Upper lobe of left lung (tissue), 6 donors: ENCODE measurements at regions not wholly inside any gene's neighbourhood (a gene's known extent, or its start where the extent isn't known, plus 50 kb on each side); places are given as distances from the start of the nearest gene placed in this dataset.

Experiments used
- ATAC-seq, 2 donors: fragments of 200-7000 bp; cut with Tn5 transposase; one replicate each; pipeline ENCODE4 v1.9.1; 2022; ENCODE audit warnings: mild to moderate bottlenecking in 2 of 2, moderate library complexity in 2 of 2; ENCODE audit not compliant: low FRiP score in 2 of 2
- DNase-seq, 2 donors: peaks; one replicate each; pipeline ENCODE4 v3.0.0-alpha.2; 2019 to 2020
- H3K27ac ChIP-seq, 4 donors: fragments of 200-600 bp; sonication (generic); one replicate each; pipeline ENCODE4 v1.5.1; 2016 to 2019
- H3K27me3 ChIP-seq, 4 donors: fragments of 200-600 bp; sonication (generic); one replicate each; pipeline ENCODE4 v1.5.1; 2017 to 2019
- H3K36me3 ChIP-seq, 4 donors: fragments of 200-600 bp; sonication (generic); one replicate each; pipeline ENCODE4 v1.5.1; 2016 to 2019
- H3K4me1 ChIP-seq, 4 donors: fragments of 200-600 bp; sonication (generic); one replicate each; pipeline ENCODE4 v1.5.1; 2018 to 2019
- H3K4me3 ChIP-seq, 4 donors: fragments of 200-600 bp; sonication (generic); one replicate each; pipeline ENCODE4 v1.5.1; 2017 to 2019; ENCODE audit warnings: mild to moderate bottlenecking in 2 of 4, moderate library complexity in 1 of 4
- H3K9me3 ChIP-seq, 4 donors: fragments of 200-600 bp; sonication (generic); one replicate each; pipeline ENCODE4 v1.5.1; 2018 to 2019
- CTCF ChIP-seq, 6 experiments: fragments of 450-650 bp in 4 of 6; fragments of 200-600 bp in 2 of 6; sonication (generic) in 2 of 6; IDR thresholded peaks; one replicate each; pipeline ENCODE4 v1.5.1; 2016 to 2019; ENCODE audit warnings: antibody characterized with exemption in 6 of 6
- EP300 ChIP-seq, 4 donors: sonication (generic); formaldehyde crosslinking; IDR thresholded peaks; one replicate each; pipeline ENCODE4 v1.5.1; 2017; ENCODE audit warnings: antibody characterized with exemption in 4 of 4, control low read depth in 2 of 4
- POLR2A ChIP-seq, 4 donors: fragments of 450-650 bp; IDR thresholded peaks; one replicate each; pipeline ENCODE4 v1.5.1; 2016 to 2017; ENCODE audit warnings: antibody characterized with exemption in 4 of 4, mild to moderate bottlenecking in 2 of 4
- POLR2AphosphoS5 ChIP-seq, 2 donors: sonication (generic); formaldehyde crosslinking; IDR thresholded peaks; one replicate each; pipeline ENCODE4 v1.5.1; 2017; ENCODE audit warnings: antibody characterized with exemption in 2 of 2
- WGBS, 2 donors: methylation state at CpG; one replicate each; pipeline ENCODE4 v1.1.5; 2017 to 2018; 5-methylcytosine and 5-hydroxymethylcytosine counted together
- donor health status: DM: no; HTN: no; CAD: no; lungs with moderate emphysema.
- donor health status: DM: no; HTN: yes; CAD: no; lungs with severe emphysema.

GRCh38 chr2:145410086-145410485, 890.2 kb upstream of the ZEB2 start:
- Histone ChIP-seq H3K4me1 (no peaks in the 10 kb centered on the region), H3K36me3 (no peaks in the 10 kb centered on the region), H3K27me3 (no peaks in the 10 kb centered on the region), H3K9me3 (no peaks in the 10 kb centered on the region), H3K4me3 (no peak overlapping the region), H3K27ac (no peak overlapping the region)
- TF ChIP-seq POLR2A (IDR thresholded peaks at IDR 0.05) (no peak), CTCF (IDR thresholded peaks at IDR 0.05) (no peak), EP300 (IDR thresholded peaks at IDR 0.05) (no peak), POLR2AphosphoS5 (IDR thresholded peaks at IDR 0.05) (no peak)
- WGBS, 2 donors, result 77 to 96% methylated on average over 2 of the region's 2 CpGs
- ATAC-seq (no peak), DNase-seq (no peak)

- Histone ChIP-seq H3K9me3 (no peaks in the 10 kb centered on the region), H3K27ac (no peak overlapping the region), H3K27me3 (no peaks in the 10 kb centered on the region), H3K36me3 (no peaks in the 10 kb centered on the region), H3K4me3 (no peak overlapping the region), H3K4me1 (no peaks in the 10 kb centered on the region)
- ATAC-seq (no peak), DNase-seq (no peak)
- TF ChIP-seq POLR2AphosphoS5 (IDR thresholded peaks at IDR 0.05) (no peak), EP300 (IDR thresholded peaks at IDR 0.05) (no peak), POLR2A (IDR thresholded peaks at IDR 0.05) (no peak), CTCF (IDR thresholded peaks at IDR 0.05) (no peak)
These were observed 889.1 kb upstream of the ZEB2 start for GRCh38 chr2:145408980-145409379.

- WGBS, 2 donors, result 47 to 67% methylated on average over 1 of the region's 1 CpG
- H3K4me1 ChIP-seq, result no peaks in the 10 kb centered on the region
- H3K27ac ChIP-seq, result no peak overlapping the region
These were observed 884.8 kb upstream of the ZEB2 start for GRCh38 chr2:145404690-145405089.

GRCh38 chr2:145402706-145403277, 882.9 kb upstream of the ZEB2 start:
- Histone ChIP-seq H3K4me1 (no peaks in the 10 kb centered on the region), H3K27ac (no peak overlapping the region), H3K27me3 (no peaks in the 10 kb centered on the region), H3K9me3 (no peaks in the 10 kb centered on the region), H3K4me3 (no peak overlapping the region), H3K36me3 (no peaks in the 10 kb centered on the region)
- DNase-seq (no peak), ATAC-seq (no peak)
- WGBS, 2 donors, result 90 to 94% methylated on average over 2 of the region's 2 CpGs
- TF ChIP-seq EP300 (IDR thresholded peaks at IDR 0.05) (no peak), POLR2A (IDR thresholded peaks at IDR 0.05) (no peak), POLR2AphosphoS5 (IDR thresholded peaks at IDR 0.05) (no peak), CTCF (IDR thresholded peaks at IDR 0.05) (no peak)

More at GRCh38 chr2:145404690-145405089, 884.8 kb upstream of the ZEB2 start:
- H3K36me3 ChIP-seq, result no peaks in the 10 kb centered on the region
- no peak for DNase-seq
- no peak overlapping the region for H3K4me3 ChIP-seq
- H3K27me3 ChIP-seq, result no peaks in the 10 kb centered on the region
- TF ChIP-seq CTCF (IDR thresholded peaks at IDR 0.05), result no peak
- no peak for TF ChIP-seq POLR2A (IDR thresholded peaks at IDR 0.05)
- no peak for TF ChIP-seq POLR2AphosphoS5 (IDR thresholded peaks at IDR 0.05)
- no peak for TF ChIP-seq EP300 (IDR thresholded peaks at IDR 0.05)
- H3K9me3 ChIP-seq, result no peaks in the 10 kb centered on the region
- ATAC-seq, result no peak

GRCh38 chr2:145399131-145399530, 879.2 kb upstream of the ZEB2 start:
- Histone ChIP-seq H3K27ac (no peak overlapping the region), H3K4me1 (no peaks in the 10 kb centered on the region), H3K9me3 (no peaks in the 10 kb centered on the region), H3K27me3 (no peaks in the 10 kb centered on the region), H3K36me3 (no peaks in the 10 kb centered on the region), H3K4me3 (no peak overlapping the region)
- no peak for DNase-seq
- 55 to 100% methylated on average over 1 of the region's 1 CpG for WGBS, 2 donors
- no peak for ATAC-seq
- TF ChIP-seq POLR2A (IDR thresholded peaks at IDR 0.05) (no peak), CTCF (IDR thresholded peaks at IDR 0.05) (no peak), EP300 (IDR thresholded peaks at IDR 0.05) (no peak), POLR2AphosphoS5 (IDR thresholded peaks at IDR 0.05) (no peak)
